Neural cell (in vitro differentiated cells): ENCODE measurements at regions not wholly inside any gene's neighbourhood (a gene's known extent, or its start where the extent isn't known, plus 50 kb on each side); places are given as distances from the start of the nearest gene placed in this dataset.

ENCODE experiments used
- H2AFZ ChIP-seq: fragments of 200-600, 300-800 bp; sonication (generic), shearing (Covaris generic); 2 replicates; pipeline ENCODE4 v1.6.0; 2014; ENCODE audit warnings: low read depth, mild to moderate bottlenecking, antibody characterized with exemption, low read length, moderate library complexity
- H3F3A ChIP-seq: fragments of 200-600 bp; shearing (Covaris generic); 2 replicates; pipeline ENCODE4 v1.6.1; 2016; ENCODE audit warnings: mild to moderate bottlenecking, moderate library complexity, mixed read lengths, antibody characterized with exemption, low read length; ENCODE audit not compliant: insufficient read depth, poor library complexity, severe bottlenecking
- H3K27ac ChIP-seq: fragments of 200-600, 300-800 bp; sonication (generic), shearing (Covaris generic); 2 replicates; pipeline ENCODE4 v1.5.1; 2014; ENCODE audit warnings: mild to moderate bottlenecking, low read length, moderate library complexity
- H3K27me3 ChIP-seq: fragments of 300-800, 200-600 bp; sonication (generic), shearing (Covaris generic); 2 replicates; pipeline ENCODE4 v1.6.0; 2014; ENCODE audit warnings: mild to moderate bottlenecking, low read depth, low read length, moderate library complexity; ENCODE audit not compliant: insufficient read depth
- H3K36me3 ChIP-seq: fragments of 300-800, 200-600 bp; sonication (generic), shearing (Covaris generic); 2 replicates; pipeline ENCODE4 v1.5.1; 2014; ENCODE audit warnings: mild to moderate bottlenecking, antibody characterized with exemption, low read length, moderate library complexity; ENCODE audit not compliant: insufficient read depth
- H3K4me2 ChIP-seq: fragments of 300-800, 200-600 bp; sonication (generic), shearing (Covaris generic); 2 replicates; pipeline ENCODE4 v1.6.0; 2014; ENCODE audit warnings: mild to moderate bottlenecking, low read length
- H3K4me3 ChIP-seq: fragments of 300-800, 200-600 bp; sonication (generic), shearing (Covaris generic); 2 replicates; pipeline ENCODE4 v1.5.1; 2014; ENCODE audit warnings: mild to moderate bottlenecking, low read length, moderate library complexity
- H3K79me2 ChIP-seq: fragments of 200-600 bp; shearing (Covaris generic); replicated peaks from 2 replicates; pipeline ENCODE4 v1.6.0; 2014; ENCODE audit warnings: mild to moderate bottlenecking, low read length, moderate library complexity; ENCODE audit not compliant: insufficient read depth
- H3K9ac ChIP-seq: fragments of 300-800, 200-600 bp; sonication (generic), shearing (Covaris generic); 2 replicates; pipeline ENCODE4 v1.6.1; 2016; ENCODE audit warnings: mild to moderate bottlenecking, low read length, mixed read lengths
- H3K9me2 ChIP-seq: fragments of 200-600 bp; shearing (Covaris generic); 2 replicates; pipeline ENCODE4 v1.6.1; 2016; ENCODE audit warnings: mild to moderate bottlenecking, low read length, mixed read lengths; ENCODE audit not compliant: insufficient read depth
- H3K9me3 ChIP-seq: fragments of 200-600, 300-800 bp; sonication (generic), shearing (Covaris generic); 2 replicates; pipeline ENCODE4 v1.6.1; 2016; ENCODE audit warnings: mild to moderate bottlenecking, mixed run types, low read length, moderate library complexity, mixed read lengths
- H4K20me1 ChIP-seq: fragments of 200-600 bp; shearing (Covaris generic); 2 replicates; pipeline ENCODE4 v1.6.1; 2016; ENCODE audit warnings: mild to moderate bottlenecking, mixed run types; ENCODE audit not compliant: insufficient read depth
- CTCF ChIP-seq: fragments of 450-650 bp; IDR thresholded peaks from 2 replicates; pipeline ENCODE4 v1.5.1; 2014; ENCODE audit warnings: antibody characterized with exemption, mild to moderate bottlenecking, moderate library complexity; ENCODE audit not compliant: poor library complexity, severe bottlenecking
- EP300 ChIP-seq: fragments of 450-650 bp; conservative IDR thresholded peaks from 2 replicates; pipeline ENCODE4 v1.6.1; 2014; ENCODE audit warnings: antibody characterized with exemption, mild to moderate bottlenecking, moderate library complexity; ENCODE audit not compliant: poor library complexity, severe bottlenecking
- EZH2 ChIP-seq: fragments of 200-600, 300-800 bp; shearing (Covaris generic), sonication (generic); IDR thresholded peaks from 2 replicates; pipeline ENCODE4 v1.6.1; 2014; ENCODE audit warnings: antibody characterized with exemption, low read length, borderline replicate concordance, mild to moderate bottlenecking; ENCODE audit not compliant: insufficient read depth, poor library complexity, severe bottlenecking
- POLR2AphosphoS5 ChIP-seq: IDR thresholded peaks from 2 replicates; pipeline ENCODE4 v1.6.1; 2012
- RAD21 ChIP-seq: fragments of 450-650 bp; conservative IDR thresholded peaks from 2 replicates; pipeline ENCODE4 v1.6.1; 2014; ENCODE audit warnings: antibody characterized with exemption, mild to moderate bottlenecking, moderate library complexity
- REST ChIP-seq: IDR thresholded peaks from 2 replicates; pipeline ENCODE4 v1.6.1; 2012; ENCODE audit warnings: borderline replicate concordance
- SMC3 ChIP-seq: fragments of 450-650 bp; conservative IDR thresholded peaks from 2 replicates; pipeline ENCODE4 v1.6.1; 2014; ENCODE audit warnings: antibody characterized with exemption, mild to moderate bottlenecking, moderate library complexity; ENCODE audit not compliant: poor library complexity
- TAF1 ChIP-seq: IDR thresholded peaks from 2 replicates; pipeline ENCODE4 v1.6.1; 2012; ENCODE audit warnings: low read depth

- Histone ChIP-seq H3K9me2 (no peaks in the 10 kb centered on the region), H3K79me2 (no peaks in the 10 kb centered on the region), H3K27ac (no peak overlapping the region)
Measured at GRCh38 chr3:197419696-197420095, 121.3 kb upstream of the DLG1 start.

GRCh38 chr3:197417911-197418618 lies 119.7 kb upstream of the DLG1 start:
- Histone ChIP-seq H3K27me3 (no peaks in the 10 kb centered on the region), H3K36me3 (no peaks in the 10 kb centered on the region), H3K9me3 (no peaks in the 10 kb centered on the region), H3K4me2 (no peak overlapping the region), H4K20me1 (no peaks in the 10 kb centered on the region), H3K27ac (no peak overlapping the region), H3K4me3 (no peak overlapping the region), H3K79me2 (no peaks in the 10 kb centered on the region), H2AFZ (no peak overlapping the region), H3K9me2 (no peaks in the 10 kb centered on the region), H3F3A (no peaks in the 10 kb centered on the region), H3K9ac (no peak overlapping the region)
- no peak for TF ChIP-seq CTCF
- TF ChIP-seq REST = no peak
- TF ChIP-seq SMC3 = no peak
- TF ChIP-seq POLR2AphosphoS5 = no peak
- no peak for TF ChIP-seq EZH2

More at GRCh38 chr3:197419696-197420095, 121.3 kb upstream of the DLG1 start:
- Histone ChIP-seq H3K27me3 (no peaks in the 10 kb centered on the region), H4K20me1 (no peaks in the 10 kb centered on the region), H3F3A (no peaks in the 10 kb centered on the region), H3K4me2 (no peak overlapping the region), H3K9me3 (no peaks in the 10 kb centered on the region), H3K9ac (no peak overlapping the region), H2AFZ (no peak overlapping the region), H3K36me3 (no peaks in the 10 kb centered on the region), H3K4me3 (no peak overlapping the region)
- TF ChIP-seq SMC3 = no peak
- no peak for TF ChIP-seq REST
- no peak for TF ChIP-seq RAD21
- TF ChIP-seq EP300 = no peak
- no peak for TF ChIP-seq CTCF
- no peak for TF ChIP-seq EZH2
- no peak for TF ChIP-seq POLR2AphosphoS5
- TF ChIP-seq TAF1 = no peak
